SK-N-SH treated with all-trans-retinoic acid at 6 μM for 48 hours (cell line): ENCODE measurements at regions not wholly inside any gene's neighbourhood (a gene's known extent, or its start where the extent isn't known, plus 50 kb on each side); places are given as distances from the start of the nearest gene placed in this dataset.

Experiments used
- ARNTL ChIP-seq: fragments of 450-650 bp; formaldehyde crosslinking; IDR thresholded peaks from 2 replicates; pipeline ENCODE4 v1.5.0; 2020; ENCODE audit warnings: low read depth, mild to moderate bottlenecking, moderate library complexity, borderline replicate concordance
- PPARA ChIP-seq: fragments of 250-450 bp; sonication (Bioruptor Pico); IDR thresholded peaks from 2 replicates; pipeline ENCODE4 v1.5.0; 2020; ENCODE audit warnings: mild to moderate bottlenecking, borderline replicate concordance
- SNAI2 ChIP-seq: fragments of 250-450 bp; sonication (Bioruptor Pico); IDR thresholded peaks from 2 replicates; pipeline ENCODE4 v1.5.0; 2020; ENCODE audit warnings: mild to moderate bottlenecking, moderate library complexity
- TOX ChIP-seq: fragments of 250-450 bp; sonication (Bioruptor Pico); IDR thresholded peaks from 2 replicates; pipeline ENCODE4 v1.8.0; 2021; ENCODE audit warnings: mild to moderate bottlenecking, moderate library complexity, borderline replicate concordance
- ZFP3 ChIP-seq: fragments of 250-450 bp; sonication (Bioruptor Pico); IDR thresholded peaks from 2 replicates; pipeline ENCODE4 v1.5.0; 2020; ENCODE audit warnings: mild to moderate bottlenecking, moderate library complexity

DNA sequence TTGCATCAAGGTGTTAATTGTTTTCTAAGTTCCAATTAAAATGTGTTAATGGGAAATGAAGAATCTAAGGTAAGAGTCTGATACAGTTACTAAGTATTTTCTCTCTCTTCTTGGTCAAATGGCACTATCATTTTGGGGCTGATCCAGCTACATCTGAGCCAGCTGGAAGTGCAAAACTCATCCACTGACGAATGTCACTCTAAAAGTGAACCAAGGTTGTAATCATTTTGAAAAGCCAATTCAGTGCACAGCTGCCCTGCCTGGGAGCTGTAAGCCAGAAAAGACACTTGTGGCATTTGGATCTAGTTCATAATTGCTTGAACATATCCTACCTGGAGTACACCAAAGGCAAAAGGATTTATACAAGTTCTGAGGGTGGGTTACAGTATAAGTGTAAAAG lies 1011.3 kb downstream of the AACS start:
- TF ChIP-seq ZFP3 (CRISPR knock-in tag) (no peak), PPARA (CRISPR knock-in tag) (no peak), SNAI2 (CRISPR knock-in tag) (no peak), ARNTL (CRISPR knock-in tag) (no peak), TOX (CRISPR knock-in tag) (no peak)
